ENCODE measurements at regions not wholly inside any gene's neighbourhood (a gene's known extent, or its start where the extent isn't known, plus 50 kb on each side); places are given as distances from the start of the nearest gene placed in this dataset.
A peak's percentile ranks its signal among the peaks of the same experiment; 100 is the strongest.

DNA sequence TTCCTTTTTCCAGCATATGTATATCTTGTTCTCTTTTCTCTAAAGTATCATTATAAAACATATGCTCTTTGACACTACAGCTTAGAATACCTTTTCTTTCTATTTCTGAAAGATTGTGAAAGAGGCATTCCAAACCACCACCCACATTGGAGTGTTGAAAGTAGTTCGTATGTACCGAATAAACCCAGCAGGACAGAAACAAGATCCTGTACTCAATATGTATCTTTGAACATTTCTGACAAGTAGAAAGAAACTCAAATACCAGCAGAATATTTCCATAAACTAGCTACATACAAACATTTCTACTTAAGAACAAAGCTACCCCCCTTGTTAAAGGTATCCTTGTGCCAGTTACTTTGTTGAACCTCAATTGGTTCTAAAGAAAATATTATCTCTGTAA is 415.3 kb upstream of the ALCAM start:
- intact Hi-C loops (cut with micrococcal nuclease): loop anchor here (5.0 kb wide), 1 partner anchor 416 kb away; the partner anchor contains the start of gene ALCAM
- Mint-ChIP-seq H3K27ac (ENCODE audit: low read depth, unreplicated experiment) (peak overlapping the region; percentile 95), H3K4me3 (ENCODE audit: unreplicated experiment) (peak overlapping the region; percentile 15), H3K36me3 (ENCODE audit: insufficient read depth, unreplicated experiment) (no peaks in the 10 kb centered on the region), H3K27me3 (ENCODE audit: insufficient read depth, unreplicated experiment) (no peaks in the 10 kb centered on the region), H3K4me1 (ENCODE audit: insufficient read depth, unreplicated experiment) (peaks cover 26% of the 10 kb centered on the region), H3K9me3 (ENCODE audit: unreplicated experiment) (no peaks in the 10 kb centered on the region)
- CTCF ChIA-PET: interaction anchor here (0.9 to 1.2 kb wide), 3 partner anchors 10 to 355 kb away, joined by 3 read pairs; no protein-coding TSS in a partner anchor
- TF ChIP-seq, protein P1, sequence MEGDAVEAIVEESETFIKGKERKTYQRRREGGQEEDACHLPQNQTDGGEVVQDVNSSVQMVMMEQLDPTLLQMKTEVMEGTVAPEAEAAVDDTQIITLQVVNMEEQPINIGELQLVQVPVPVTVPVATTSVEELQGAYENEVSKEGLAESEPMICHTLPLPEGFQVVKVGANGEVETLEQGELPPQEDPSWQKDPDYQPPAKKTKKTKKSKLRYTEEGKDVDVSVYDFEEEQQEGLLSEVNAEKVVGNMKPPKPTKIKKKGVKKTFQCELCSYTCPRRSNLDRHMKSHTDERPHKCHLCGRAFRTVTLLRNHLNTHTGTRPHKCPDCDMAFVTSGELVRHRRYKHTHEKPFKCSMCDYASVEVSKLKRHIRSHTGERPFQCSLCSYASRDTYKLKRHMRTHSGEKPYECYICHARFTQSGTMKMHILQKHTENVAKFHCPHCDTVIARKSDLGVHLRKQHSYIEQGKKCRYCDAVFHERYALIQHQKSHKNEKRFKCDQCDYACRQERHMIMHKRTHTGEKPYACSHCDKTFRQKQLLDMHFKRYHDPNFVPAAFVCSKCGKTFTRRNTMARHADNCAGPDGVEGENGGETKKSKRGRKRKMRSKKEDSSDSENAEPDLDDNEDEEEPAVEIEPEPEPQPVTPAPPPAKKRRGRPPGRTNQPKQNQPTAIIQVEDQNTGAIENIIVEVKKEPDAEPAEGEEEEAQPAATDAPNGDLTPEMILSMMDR (IDR thresholded peaks at IDR 0.05; ENCODE audit: unreplicated experiment): no peak
- BruUV-seq (replicated peaks): no TSS peak
- peak; percentile 32 for DNase-seq (ENCODE audit: unreplicated experiment)
- POLR2A ChIA-PET: interaction anchor here (0.8 to 2.7 kb wide), 6 partner anchors 10 to 416 kb away, joined by 3 to 16 read pairs (median 4); partner anchors contain the start of gene ALCAM

GRCh38 chr3:104952146-104952972 is 414.4 kb upstream of the ALCAM start:
- ChIA-PET POLR2A (interaction anchor here (0.8 to 2.7 kb wide), 6 partner anchors 9 to 415 kb away, joined by 3 to 16 read pairs (median 4); partner anchors contain the start of gene ALCAM), CTCF (interaction anchor here (0.6 to 1.8 kb wide), 5 partner anchors 10 to 414 kb away, joined by 3 to 4 read pairs (median 3); partner anchors contain the start of gene ALCAM)
- BruUV-seq (replicated peaks): no TSS peak

DNA sequence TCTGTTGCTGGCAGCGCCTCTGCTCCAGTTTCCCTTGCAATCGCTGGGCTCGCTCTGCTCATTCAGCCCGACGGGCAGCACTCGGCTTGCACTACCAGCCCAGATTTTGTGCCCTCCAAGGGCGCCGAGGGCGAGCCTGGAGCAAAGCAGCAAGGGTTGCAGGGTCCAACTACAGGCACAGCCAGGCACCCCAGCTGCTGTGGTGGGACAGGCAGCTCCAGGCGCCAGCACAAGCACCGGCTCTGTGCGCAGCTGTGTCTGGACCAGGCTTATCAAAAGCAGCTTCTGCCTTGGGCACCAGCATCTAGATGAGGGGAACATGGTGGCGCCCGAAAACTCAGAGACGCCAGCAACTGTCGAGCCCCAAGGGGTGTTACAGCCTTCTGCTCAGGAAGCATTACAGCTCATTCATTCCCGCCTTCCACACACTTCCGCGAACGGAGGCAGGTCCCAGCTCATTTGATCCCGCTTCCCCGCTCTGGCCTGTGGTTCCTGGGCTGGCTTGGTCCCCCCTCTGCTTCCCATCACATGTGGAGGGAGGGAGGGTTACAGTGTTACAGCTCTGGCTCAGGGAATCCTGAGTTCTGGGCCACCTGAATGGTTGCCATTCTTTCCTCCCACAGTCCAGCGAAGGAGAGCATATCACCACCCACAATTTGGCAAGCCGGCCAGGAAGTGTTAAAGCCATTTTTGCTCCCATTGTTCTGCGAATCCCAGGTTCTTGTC is 409.9 kb upstream of the ALCAM start:
- Mint-ChIP-seq H3K27ac (ENCODE audit: low read depth, unreplicated experiment) (no peak overlapping the region), H3K36me3 (ENCODE audit: insufficient read depth, unreplicated experiment) (no peaks in the 10 kb centered on the region)

More at GRCh38 chr3:104952146-104952972, 414.4 kb upstream of the ALCAM start:
- intact Hi-C loops (cut with micrococcal nuclease): loop anchor here (5.0 kb wide), 1 partner anchor 415 kb away; the partner anchor contains the start of gene ALCAM
- peak overlapping the region; percentile 95 for H3K27ac Mint-ChIP-seq (ENCODE audit: low read depth, unreplicated experiment)
- no peaks in the 10 kb centered on the region for H3K27me3 Mint-ChIP-seq (ENCODE audit: insufficient read depth, unreplicated experiment)
- DNase-seq (ENCODE audit: unreplicated experiment): peak; percentile 85
- peaks cover 26% of the 10 kb centered on the region for H3K4me1 Mint-ChIP-seq (ENCODE audit: insufficient read depth, unreplicated experiment)
- TF ChIP-seq, protein P1 (IDR thresholded peaks at IDR 0.05; ENCODE audit: unreplicated experiment): no peak
- peak overlapping the region; percentile 2 for H3K4me3 Mint-ChIP-seq (ENCODE audit: unreplicated experiment)
- H3K36me3 Mint-ChIP-seq (ENCODE audit: insufficient read depth, unreplicated experiment): no peaks in the 10 kb centered on the region
- no peaks in the 10 kb centered on the region for H3K9me3 Mint-ChIP-seq (ENCODE audit: unreplicated experiment)

More for the DNA sequence above, 409.9 kb upstream of the ALCAM start:
- Mint-ChIP-seq H3K4me3 (ENCODE audit: unreplicated experiment) (no peak overlapping the region), H3K9me3 (ENCODE audit: unreplicated experiment) (no peaks in the 10 kb centered on the region), H3K4me1 (ENCODE audit: insufficient read depth, unreplicated experiment) (peaks cover 19% of the 10 kb centered on the region), H3K27me3 (ENCODE audit: insufficient read depth, unreplicated experiment) (no peaks in the 10 kb centered on the region)
- ChIA-PET CTCF (interaction anchor here (0.8 kb wide), 1 partner anchor 1030 kb away, joined by 3 read pairs; no protein-coding TSS in a partner anchor), POLR2A (interaction anchor here (0.6 kb wide), 1 partner anchor 108 kb away, joined by 3 read pairs; no protein-coding TSS in a partner anchor)
- intact Hi-C loops (cut with micrococcal nuclease): no loop called here
- TF ChIP-seq, protein P1 (IDR thresholded peaks at IDR 0.05; ENCODE audit: unreplicated experiment): no peak
- BruUV-seq (replicated peaks): no TSS peak
- DNase-seq (ENCODE audit: unreplicated experiment): no peak
